Suprapubic skin (tissue), 4 donors: ENCODE measurements at regions not wholly inside any gene's neighbourhood (a gene's known extent, or its start where the extent isn't known, plus 50 kb on each side); places are given as distances from the start of the nearest gene placed in this dataset.

Experiments used
- EP300 ChIP-seq: sonication (generic); formaldehyde crosslinking; IDR thresholded peaks from one replicate; pipeline ENCODE4 v1.6.1; 2017; ENCODE audit warnings: antibody characterized with exemption
- POLR2A ChIP-seq, 2 donors: fragments of 450-650 bp; IDR thresholded peaks; one replicate each; pipeline ENCODE4 v1.6.1; 2017; ENCODE audit warnings: antibody characterized with exemption in 2 of 2, mild to moderate bottlenecking in 2 of 2, moderate library complexity in 2 of 2
- POLR2AphosphoS5 ChIP-seq, 3 donors: sonication (generic); formaldehyde crosslinking; IDR thresholded peaks; one replicate each; pipeline ENCODE4 v1.6.1; 2017; ENCODE audit warnings: antibody characterized with exemption in 3 of 3
- TF ChIP-seq, protein P1 (sequence below), 2 donors: fragments of 200-600 bp in 1 of 2; fragments of 450-650 bp in 1 of 2; sonication (generic) in 1 of 2; IDR thresholded peaks; one replicate each; pipeline ENCODE4 v1.5.1; 2016 to 2019; ENCODE audit warnings: antibody characterized with exemption in 2 of 2, mild to moderate bottlenecking in 1 of 2, moderate library complexity in 1 of 2

DNA sequence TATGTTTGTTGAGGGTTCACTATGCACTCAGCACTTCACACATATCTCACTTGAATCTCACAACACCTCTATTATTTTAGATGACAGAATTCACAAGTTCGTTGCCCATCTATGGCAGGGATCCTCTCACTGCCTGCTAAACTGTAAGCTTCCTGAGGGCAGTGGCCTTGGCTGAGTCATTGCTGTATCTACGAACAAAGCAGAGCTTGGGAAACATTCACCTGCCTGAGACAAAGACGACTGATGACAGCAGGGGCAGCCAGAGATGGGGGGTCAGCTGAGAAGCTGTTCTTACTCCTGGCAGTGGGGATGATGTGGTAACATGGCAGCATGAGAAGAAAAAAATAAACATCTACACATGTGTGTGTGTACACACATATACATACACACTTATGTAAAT lies 125.5 kb upstream of the NMNAT3 start:
- TF ChIP-seq, protein P1, sequence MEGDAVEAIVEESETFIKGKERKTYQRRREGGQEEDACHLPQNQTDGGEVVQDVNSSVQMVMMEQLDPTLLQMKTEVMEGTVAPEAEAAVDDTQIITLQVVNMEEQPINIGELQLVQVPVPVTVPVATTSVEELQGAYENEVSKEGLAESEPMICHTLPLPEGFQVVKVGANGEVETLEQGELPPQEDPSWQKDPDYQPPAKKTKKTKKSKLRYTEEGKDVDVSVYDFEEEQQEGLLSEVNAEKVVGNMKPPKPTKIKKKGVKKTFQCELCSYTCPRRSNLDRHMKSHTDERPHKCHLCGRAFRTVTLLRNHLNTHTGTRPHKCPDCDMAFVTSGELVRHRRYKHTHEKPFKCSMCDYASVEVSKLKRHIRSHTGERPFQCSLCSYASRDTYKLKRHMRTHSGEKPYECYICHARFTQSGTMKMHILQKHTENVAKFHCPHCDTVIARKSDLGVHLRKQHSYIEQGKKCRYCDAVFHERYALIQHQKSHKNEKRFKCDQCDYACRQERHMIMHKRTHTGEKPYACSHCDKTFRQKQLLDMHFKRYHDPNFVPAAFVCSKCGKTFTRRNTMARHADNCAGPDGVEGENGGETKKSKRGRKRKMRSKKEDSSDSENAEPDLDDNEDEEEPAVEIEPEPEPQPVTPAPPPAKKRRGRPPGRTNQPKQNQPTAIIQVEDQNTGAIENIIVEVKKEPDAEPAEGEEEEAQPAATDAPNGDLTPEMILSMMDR (IDR thresholded peaks at IDR 0.05) = no peak
- TF ChIP-seq POLR2A (IDR thresholded peaks at IDR 0.05) (no peak), EP300 (no peak), POLR2AphosphoS5 (IDR thresholded peaks at IDR 0.05) (no peak)
